ENCODE measurements at regions not wholly inside any gene's neighbourhood (a gene's known extent, or its start where the extent isn't known, plus 50 kb on each side); places are given as distances from the start of the nearest gene placed in this dataset.

GRCh38 chr18:40243607-40244006 is 1711.4 kb upstream of the PIK3C3 start:
- ChIA-PET CTCF (no interaction called here), POLR2A (no interaction called here)
- no peak for DNase-seq (ENCODE audit: extremely low spot score)
- TF ChIP-seq ZNF384 (IDR thresholded peaks at IDR 0.05) (no peak), LEF1 (IDR thresholded peaks at IDR 0.05; ENCODE audit: borderline replicate concordance) (no peak), CTBP1 (IDR thresholded peaks at IDR 0.05; ENCODE audit: borderline replicate concordance) (no peak), SUZ12 (IDR thresholded peaks at IDR 0.05) (no peak), ARNT (IDR thresholded peaks at IDR 0.05) (no peak), FOXM1 (IDR thresholded peaks at IDR 0.05; ENCODE audit: borderline replicate concordance) (no peak), L3MBTL2 (conservative IDR thresholded peaks at IDR 0.05) (no peak), ELF4 (IDR thresholded peaks at IDR 0.05) (no peak), FOXA1 (IDR thresholded peaks at IDR 0.05) (no peak), HDGF (IDR thresholded peaks at IDR 0.05; ENCODE audit: borderline replicate concordance) (no peak), SP1 (IDR thresholded peaks at IDR 0.05) (no peak)

- POLR2A ChIA-PET = no interaction called here
- CTCF ChIA-PET = no interaction called here
- no peak for DNase-seq (ENCODE audit: extremely low spot score)
- TF ChIP-seq CTBP1 (IDR thresholded peaks at IDR 0.05; ENCODE audit: borderline replicate concordance) = no peak
- TF ChIP-seq TARDBP (IDR thresholded peaks at IDR 0.05) = no peak
- no peak for TF ChIP-seq BHLHE40 (IDR thresholded peaks at IDR 0.05; ENCODE audit: borderline replicate concordance)
- no peak for TF ChIP-seq ZNF384 (IDR thresholded peaks at IDR 0.05)
- TF ChIP-seq SP1 (IDR thresholded peaks at IDR 0.05) = no peak
- TF ChIP-seq NFRKB (IDR thresholded peaks at IDR 0.05) = no peak
- no peak for TF ChIP-seq ELF4 (IDR thresholded peaks at IDR 0.05)
These were observed 1719.2 kb upstream of the PIK3C3 start for GRCh38 chr18:40235836-40236235.

GRCh38 chr18:40235323-40235722 is 1719.7 kb upstream of the PIK3C3 start:
- no peak for TF ChIP-seq ARNT (IDR thresholded peaks at IDR 0.05)
- no peak for TF ChIP-seq SP1 (IDR thresholded peaks at IDR 0.05)
- no peak for TF ChIP-seq HDGF (IDR thresholded peaks at IDR 0.05; ENCODE audit: borderline replicate concordance)
- TF ChIP-seq SUZ12 (IDR thresholded peaks at IDR 0.05) = no peak
- no peak for TF ChIP-seq ZNF384 (IDR thresholded peaks at IDR 0.05)
- TF ChIP-seq NFRKB (IDR thresholded peaks at IDR 0.05) = no peak
- no peak for TF ChIP-seq L3MBTL2 (conservative IDR thresholded peaks at IDR 0.05)
- no peak for TF ChIP-seq ELF4 (IDR thresholded peaks at IDR 0.05)
- TF ChIP-seq FOXM1 (IDR thresholded peaks at IDR 0.05; ENCODE audit: borderline replicate concordance) = no peak
- no peak for TF ChIP-seq LEF1 (IDR thresholded peaks at IDR 0.05; ENCODE audit: borderline replicate concordance)
- TF ChIP-seq CTBP1 (IDR thresholded peaks at IDR 0.05; ENCODE audit: borderline replicate concordance) = no peak
- TF ChIP-seq FOXK2 (IDR thresholded peaks at IDR 0.05) = no peak
- TF ChIP-seq FOXA1 (IDR thresholded peaks at IDR 0.05) = no peak
- TF ChIP-seq BHLHE40 (IDR thresholded peaks at IDR 0.05; ENCODE audit: borderline replicate concordance) = no peak
- TF ChIP-seq PKNOX1 (IDR thresholded peaks at IDR 0.05) = no peak
- TF ChIP-seq TARDBP (IDR thresholded peaks at IDR 0.05) = no peak
- CTCF ChIA-PET = interaction anchor here (0.7 kb wide), 1 partner anchor 394 kb away, joined by 4 read pairs; no protein-coding TSS in a partner anchor
- POLR2A ChIA-PET = no interaction called here
- DNase-seq (ENCODE audit: extremely low spot score) = no peak

GRCh38 chr18:40233931-40234616 is 1721.0 kb upstream of the PIK3C3 start:
- TF ChIP-seq TARDBP (IDR thresholded peaks at IDR 0.05) = no peak
- no peak for TF ChIP-seq ELF4 (IDR thresholded peaks at IDR 0.05)
- TF ChIP-seq SUZ12 (IDR thresholded peaks at IDR 0.05) = no peak
- TF ChIP-seq LEF1 (IDR thresholded peaks at IDR 0.05; ENCODE audit: borderline replicate concordance) = no peak
- TF ChIP-seq PKNOX1 (IDR thresholded peaks at IDR 0.05) = no peak
- no peak for TF ChIP-seq ARNT (IDR thresholded peaks at IDR 0.05)
- TF ChIP-seq FOXA1 (IDR thresholded peaks at IDR 0.05) = no peak
- TF ChIP-seq ZNF384 (IDR thresholded peaks at IDR 0.05) = no peak
- no peak for TF ChIP-seq HDGF (IDR thresholded peaks at IDR 0.05; ENCODE audit: borderline replicate concordance)
- TF ChIP-seq FOXM1 (IDR thresholded peaks at IDR 0.05; ENCODE audit: borderline replicate concordance) = no peak
- CTCF ChIA-PET = no interaction called here
- no peak for DNase-seq (ENCODE audit: extremely low spot score)
- POLR2A ChIA-PET = no interaction called here

GRCh38 chr18:40222776-40223175 is 1732.3 kb upstream of the PIK3C3 start:
- DNase-seq (ENCODE audit: extremely low spot score) = no peak
- ChIA-PET POLR2A (no interaction called here), CTCF (no interaction called here)

More at GRCh38 chr18:40222776-40223175, 1732.3 kb upstream of the PIK3C3 start:
- TF ChIP-seq SUZ12 (IDR thresholded peaks at IDR 0.05) = no peak
- no peak for TF ChIP-seq HDGF (IDR thresholded peaks at IDR 0.05; ENCODE audit: borderline replicate concordance)
- TF ChIP-seq TARDBP (IDR thresholded peaks at IDR 0.05) = no peak
- TF ChIP-seq PKNOX1 (IDR thresholded peaks at IDR 0.05) = no peak
- no peak for TF ChIP-seq FOXK2 (IDR thresholded peaks at IDR 0.05)
- no peak for TF ChIP-seq ELF4 (IDR thresholded peaks at IDR 0.05)
- TF ChIP-seq BHLHE40 (IDR thresholded peaks at IDR 0.05; ENCODE audit: borderline replicate concordance) = no peak
- TF ChIP-seq LEF1 (IDR thresholded peaks at IDR 0.05; ENCODE audit: borderline replicate concordance) = no peak
- no peak for TF ChIP-seq SP1 (IDR thresholded peaks at IDR 0.05)
- no peak for TF ChIP-seq NFRKB (IDR thresholded peaks at IDR 0.05)
- TF ChIP-seq ARNT (IDR thresholded peaks at IDR 0.05) = no peak
- no peak for TF ChIP-seq L3MBTL2 (conservative IDR thresholded peaks at IDR 0.05)
- TF ChIP-seq ZNF384 (IDR thresholded peaks at IDR 0.05) = no peak
- TF ChIP-seq FOXM1 (IDR thresholded peaks at IDR 0.05; ENCODE audit: borderline replicate concordance) = no peak
- no peak for TF ChIP-seq CTBP1 (IDR thresholded peaks at IDR 0.05; ENCODE audit: borderline replicate concordance)
- TF ChIP-seq FOXA1 (IDR thresholded peaks at IDR 0.05) = no peak

All from HEK293T (cell line).